NCI-H226 (cell line): ENCODE measurements at regions not wholly inside any gene's neighbourhood (a gene's known extent, or its start where the extent isn't known, plus 50 kb on each side); places are given as distances from the start of the nearest gene placed in this dataset.
"Not testable (repeated sequence)": the region's sequence is repeated elsewhere in the genome, so short reads cannot be mapped to it uniquely, and the experiment has no call there.

ENCODE experiments used
- DNase-seq: peaks from one replicate; pipeline ENCODE4 v3.0.0-alpha.2; 2015

DNA sequence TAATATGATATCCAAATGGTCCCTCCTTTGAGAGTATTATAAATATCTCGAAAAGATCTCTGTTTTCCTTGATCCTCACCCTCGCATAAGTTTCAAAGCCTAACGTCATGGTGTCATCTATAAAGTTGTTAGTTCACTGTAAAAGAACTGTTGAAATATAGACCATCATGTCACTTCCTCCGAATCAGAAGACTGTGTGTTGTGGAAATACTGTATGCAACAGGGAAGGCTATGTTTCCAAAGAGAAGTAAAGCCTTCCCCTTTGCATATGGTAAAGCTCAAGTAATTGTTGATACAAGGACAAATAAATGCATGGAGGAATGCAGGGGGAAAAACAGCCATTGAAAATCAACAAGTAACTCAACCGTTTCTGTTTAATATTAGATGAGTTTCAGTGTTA lies 125.9 kb downstream of the ZNF365 start:
- DNase-seq: not testable (repeated sequence)

- DNase-seq: no peak
These were observed 127.4 kb downstream of the ZNF365 start for GRCh38 chr10:62501547-62501946.

GRCh38 chr10:62502995-62503613 lies 128.9 kb downstream of the ZNF365 start:
- no peak for DNase-seq

DNA sequence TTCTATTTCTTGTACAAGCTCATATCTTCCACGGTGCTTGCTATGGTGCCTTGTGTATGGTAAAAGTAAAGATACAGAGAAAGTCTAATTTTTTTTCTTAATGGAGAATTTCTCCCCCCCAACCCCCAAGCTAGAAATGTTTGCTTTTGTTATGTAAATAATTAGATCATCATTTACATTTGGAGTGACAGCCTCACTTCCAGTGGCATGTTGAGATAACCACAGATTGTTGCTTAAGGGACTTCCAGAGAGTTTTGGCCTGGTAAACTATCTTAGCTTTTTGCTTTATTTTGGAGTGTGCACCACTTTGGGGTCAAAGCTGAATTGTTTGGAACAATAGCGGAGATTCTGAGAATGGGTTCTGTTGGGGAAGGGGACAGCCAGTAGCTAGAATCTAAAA lies 129.7 kb downstream of the ZNF365 start:
- no peak for DNase-seq

GRCh38 chr10:62506371-62506770 lies 132.2 kb downstream of the ZNF365 start:
- no peak for DNase-seq

DNA sequence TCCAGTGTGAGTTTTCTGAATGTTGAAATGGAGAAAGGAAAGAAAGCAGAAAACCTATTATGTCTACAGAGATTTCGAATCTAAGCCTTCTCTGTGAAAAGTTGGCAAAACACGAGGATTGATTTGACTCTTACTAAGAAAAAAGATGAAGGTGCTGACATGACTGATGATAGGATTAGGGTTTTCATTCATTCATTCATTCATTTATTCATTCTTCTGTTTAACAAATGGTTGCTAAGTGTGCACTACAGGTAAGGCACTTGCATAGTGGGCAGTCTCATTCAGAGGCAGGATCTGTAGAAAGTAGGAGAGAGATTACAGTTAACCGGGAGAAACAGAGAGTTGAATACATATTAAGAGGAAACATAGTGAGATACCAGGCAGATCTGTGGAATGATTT lies 137.1 kb downstream of the ZNF365 start:
- no peak for DNase-seq

- DNase-seq: no peak
These were observed 137.5 kb downstream of the ZNF365 start for GRCh38 chr10:62511656-62512055.

- DNase-seq: no peak
These were observed 138.7 kb downstream of the ZNF365 start for GRCh38 chr10:62512732-62513475.

GRCh38 chr10:62514079-62514693 lies 140.0 kb downstream of the ZNF365 start:
- no peak for DNase-seq

DNA sequence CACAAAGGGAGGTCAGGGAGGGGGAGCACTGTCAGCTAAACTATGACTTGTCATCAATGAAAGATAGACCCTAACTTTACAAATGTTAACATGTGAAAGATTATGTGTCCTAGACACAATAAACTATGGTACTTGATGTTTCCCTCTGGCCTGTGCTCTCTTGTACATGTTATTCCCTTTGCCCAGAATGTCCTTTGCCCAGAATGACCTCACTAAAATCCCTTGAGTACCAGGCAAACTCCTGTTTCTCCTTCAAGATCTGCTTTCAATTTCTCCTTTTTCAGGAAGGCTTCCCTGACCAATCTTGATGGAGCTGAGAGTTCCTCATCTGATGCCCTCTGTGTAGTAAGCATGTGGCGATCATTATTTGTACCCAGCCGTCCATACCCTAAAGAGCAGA lies 143.1 kb downstream of the ZNF365 start:
- no peak for DNase-seq

GRCh38 chr10:62527019-62527827 lies 153.1 kb downstream of the ZNF365 start:
- DNase-seq: no peak

DNA sequence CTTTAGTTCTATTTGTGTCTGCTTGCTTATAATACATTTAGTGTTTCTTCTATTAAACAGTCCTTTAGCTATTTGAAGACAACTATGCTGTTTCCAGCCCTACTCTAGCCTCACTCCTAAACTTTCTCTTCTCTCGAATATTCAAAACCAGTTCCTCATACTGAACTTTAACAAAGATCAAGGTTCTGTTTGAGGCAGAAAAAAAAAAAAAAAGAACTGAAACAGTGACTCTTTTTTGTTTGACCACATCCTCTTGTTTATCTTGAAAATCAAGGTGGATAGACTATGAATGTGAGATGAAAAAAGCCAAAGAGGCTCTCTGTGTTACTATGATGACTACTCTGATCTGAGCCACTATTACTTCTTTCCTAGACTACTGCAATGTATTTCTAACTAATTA lies 154.3 kb downstream of the ZNF365 start:
- DNase-seq: no peak

DNA sequence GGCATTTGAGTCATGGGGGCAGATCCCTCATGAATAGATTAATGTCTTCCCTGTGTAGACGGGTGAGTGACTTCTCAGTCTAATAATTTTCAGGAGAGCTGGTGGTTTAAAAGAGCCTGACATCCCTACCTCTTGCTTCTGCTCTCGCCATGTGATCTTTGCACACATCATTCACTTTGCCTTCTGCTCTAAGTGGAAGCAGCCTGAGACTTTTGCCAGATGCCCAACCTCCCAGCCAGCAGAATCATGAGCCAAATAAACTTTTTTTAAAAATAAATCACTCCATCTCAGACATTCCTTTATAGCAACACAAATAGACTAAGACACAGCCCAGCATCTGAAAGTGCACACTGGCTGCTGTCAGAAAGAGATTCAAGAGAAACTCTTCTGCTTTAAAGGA lies 155.2 kb downstream of the ZNF365 start:
- DNase-seq: no peak

DNA sequence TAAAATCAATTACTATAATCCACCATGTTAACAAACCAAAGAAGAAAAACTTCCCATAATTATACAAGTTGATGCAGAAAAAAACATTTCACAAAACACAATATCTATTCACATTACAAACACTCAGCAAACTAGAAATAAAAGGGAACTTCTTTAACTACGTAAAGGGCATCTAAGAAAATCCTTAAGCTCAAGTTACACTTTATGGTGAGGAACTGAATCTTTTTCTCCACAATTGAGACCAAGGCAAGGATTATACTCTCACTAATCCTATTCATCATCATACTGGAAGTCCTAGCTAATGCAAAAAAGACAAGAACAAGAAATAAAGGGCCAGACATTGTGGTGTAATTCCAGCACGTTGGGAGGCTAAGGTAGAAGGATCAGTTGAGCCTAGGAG lies 159.9 kb downstream of the ZNF365 start:
- DNase-seq: no peak

GRCh38 chr10:62538606-62539005 lies 164.4 kb downstream of the ZNF365 start:
- no peak for DNase-seq

DNA sequence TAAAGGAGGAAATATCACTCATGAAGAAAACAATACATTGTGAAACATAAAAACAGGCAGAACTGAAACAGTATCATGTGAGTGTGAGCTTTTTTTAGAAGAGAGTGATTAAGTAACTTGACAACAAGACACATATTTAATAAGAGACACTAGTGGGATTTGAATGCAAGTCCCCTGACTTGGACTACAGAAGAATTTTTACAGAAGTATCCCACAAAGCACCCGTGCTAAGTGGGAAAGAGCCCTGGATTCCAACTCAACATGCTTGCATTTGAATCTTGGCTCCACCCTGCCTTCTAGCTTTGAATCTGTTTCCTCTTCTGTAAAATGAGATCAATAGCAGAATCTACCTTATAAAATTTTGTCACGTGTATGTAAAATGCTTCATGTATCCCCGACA lies 166.2 kb downstream of the ZNF365 start:
- no peak for DNase-seq

- no peak for DNase-seq
These were observed 167.6 kb downstream of the ZNF365 start for GRCh38 chr10:62541811-62542210.

GRCh38 chr10:62543571-62544355 lies 169.6 kb downstream of the ZNF365 start:
- no peak for DNase-seq

- DNase-seq: no peak
These were observed 171.2 kb downstream of the ZNF365 start for GRCh38 chr10:62545160-62546066.

DNA sequence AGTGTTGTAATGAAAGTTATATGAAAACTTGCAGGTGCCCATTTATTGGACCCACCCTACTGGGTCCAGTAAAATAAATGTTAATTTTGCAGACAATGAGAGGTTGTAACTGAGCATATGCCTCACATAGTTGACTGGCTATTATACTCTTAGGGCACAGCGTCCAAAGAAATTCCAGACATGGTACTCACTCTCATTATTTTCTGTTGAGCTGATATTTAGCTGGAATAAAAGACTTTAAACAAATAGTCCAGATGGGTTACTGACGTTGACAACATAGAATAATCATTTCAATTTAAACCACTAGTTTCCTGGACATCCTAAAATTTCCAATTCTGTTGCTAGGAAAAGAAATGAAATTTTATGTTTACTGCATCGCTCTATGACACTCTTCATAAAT lies 174.5 kb downstream of the ZNF365 start:
- no peak for DNase-seq

- no peak for DNase-seq
These were observed 176.0 kb downstream of the ZNF365 start for GRCh38 chr10:62550173-62550572.
